ENCODE measurements at regions not wholly inside any gene's neighbourhood (a gene's known extent, or its start where the extent isn't known, plus 50 kb on each side); places are given as distances from the start of the nearest gene placed in this dataset.

- Histone ChIP-seq H3K4me3 (ENCODE audit: low read depth in 1 of 2, low read length in 1 of 2) (no peak overlapping the region), H3K4me1 (ENCODE audit: control insufficient read depth in 1 of 2, insufficient read depth in 1 of 2, low read depth in 1 of 2, low read length in 1 of 2) (no peaks in the 10 kb centered on the region), H3K36me3 (no peaks in the 10 kb centered on the region), H3K27ac (no peak overlapping the region), H3K27me3 (peaks cover 37% of the 10 kb centered on the region), H3K9me3 (no peaks in the 10 kb centered on the region)
- TF ChIP-seq, protein P1, sequence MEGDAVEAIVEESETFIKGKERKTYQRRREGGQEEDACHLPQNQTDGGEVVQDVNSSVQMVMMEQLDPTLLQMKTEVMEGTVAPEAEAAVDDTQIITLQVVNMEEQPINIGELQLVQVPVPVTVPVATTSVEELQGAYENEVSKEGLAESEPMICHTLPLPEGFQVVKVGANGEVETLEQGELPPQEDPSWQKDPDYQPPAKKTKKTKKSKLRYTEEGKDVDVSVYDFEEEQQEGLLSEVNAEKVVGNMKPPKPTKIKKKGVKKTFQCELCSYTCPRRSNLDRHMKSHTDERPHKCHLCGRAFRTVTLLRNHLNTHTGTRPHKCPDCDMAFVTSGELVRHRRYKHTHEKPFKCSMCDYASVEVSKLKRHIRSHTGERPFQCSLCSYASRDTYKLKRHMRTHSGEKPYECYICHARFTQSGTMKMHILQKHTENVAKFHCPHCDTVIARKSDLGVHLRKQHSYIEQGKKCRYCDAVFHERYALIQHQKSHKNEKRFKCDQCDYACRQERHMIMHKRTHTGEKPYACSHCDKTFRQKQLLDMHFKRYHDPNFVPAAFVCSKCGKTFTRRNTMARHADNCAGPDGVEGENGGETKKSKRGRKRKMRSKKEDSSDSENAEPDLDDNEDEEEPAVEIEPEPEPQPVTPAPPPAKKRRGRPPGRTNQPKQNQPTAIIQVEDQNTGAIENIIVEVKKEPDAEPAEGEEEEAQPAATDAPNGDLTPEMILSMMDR (IDR thresholded peaks at IDR 0.05), result no peak
These were observed 223.7 kb upstream of the RTL1 start for GRCh38 chr14:101127224-101127623.

GRCh38 chr14:101128478-101129321, 225.2 kb upstream of the RTL1 start:
- TF ChIP-seq, protein P1 (IDR thresholded peaks at IDR 0.05), result no peak
- Histone ChIP-seq H3K27ac (no peak overlapping the region), H3K36me3 (no peaks in the 10 kb centered on the region), H3K27me3 (peaks cover 39% of the 10 kb centered on the region), H3K4me1 (ENCODE audit: control insufficient read depth in 1 of 2, insufficient read depth in 1 of 2, low read depth in 1 of 2, low read length in 1 of 2) (no peaks in the 10 kb centered on the region), H3K4me3 (ENCODE audit: low read depth in 1 of 2, low read length in 1 of 2) (no peak overlapping the region), H3K9me3 (no peaks in the 10 kb centered on the region)

- Histone ChIP-seq H3K9me3 (no peaks in the 10 kb centered on the region), H3K27ac (no peak overlapping the region), H3K27me3 (peaks cover 48% of the 10 kb centered on the region), H3K36me3 (no peaks in the 10 kb centered on the region), H3K4me1 (ENCODE audit: control insufficient read depth in 1 of 2, insufficient read depth in 1 of 2, low read depth in 1 of 2, low read length in 1 of 2) (no peaks in the 10 kb centered on the region), H3K4me3 (ENCODE audit: low read depth in 1 of 2, low read length in 1 of 2) (no peak overlapping the region)
- TF ChIP-seq, protein P1 (IDR thresholded peaks at IDR 0.05), result no peak
These were observed 226.1 kb upstream of the RTL1 start for GRCh38 chr14:101129521-101130167.

- peaks cover 60% of the 10 kb centered on the region for H3K27me3 ChIP-seq
- TF ChIP-seq, protein P1 (IDR thresholded peaks at IDR 0.05), result no peak
- no peak overlapping the region for H3K27ac ChIP-seq
- no peak overlapping the region for H3K4me3 ChIP-seq (ENCODE audit: low read depth in 1 of 2, low read length in 1 of 2)
- H3K4me1 ChIP-seq (ENCODE audit: control insufficient read depth in 1 of 2, insufficient read depth in 1 of 2, low read depth in 1 of 2, low read length in 1 of 2), result no peaks in the 10 kb centered on the region
- no peaks in the 10 kb centered on the region for H3K36me3 ChIP-seq
- no peaks in the 10 kb centered on the region for H3K9me3 ChIP-seq
These were observed 227.3 kb upstream of the RTL1 start for GRCh38 chr14:101130861-101131260.

DNA sequence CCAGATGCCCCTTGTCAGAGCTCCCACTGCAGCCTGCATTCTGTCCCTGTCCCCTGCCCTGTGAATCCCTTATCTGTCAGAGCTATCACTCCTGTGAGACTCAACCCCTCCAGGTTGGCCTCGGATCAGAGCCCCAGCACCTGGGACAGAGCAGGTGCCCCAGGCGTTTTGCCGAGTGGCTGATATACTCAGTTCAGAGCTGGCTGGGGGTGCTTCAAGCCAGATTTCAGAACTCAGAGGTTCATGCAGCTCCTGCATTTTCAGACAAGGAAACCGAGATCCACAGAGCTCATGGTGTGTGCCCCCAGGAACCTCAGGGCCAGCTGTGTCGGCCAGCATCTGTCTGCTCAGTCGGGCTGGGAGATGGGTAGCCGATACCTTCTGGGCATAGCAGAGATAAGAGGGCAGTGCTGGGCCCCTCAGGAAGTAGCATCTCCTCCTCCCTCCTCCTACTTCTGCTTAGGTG, 228.0 kb upstream of the RTL1 start:
- Histone ChIP-seq H3K4me1 (ENCODE audit: control insufficient read depth in 1 of 2, insufficient read depth in 1 of 2, low read depth in 1 of 2, low read length in 1 of 2) (no peaks in the 10 kb centered on the region), H3K27me3 (peaks cover 62% of the 10 kb centered on the region), H3K27ac (no peak overlapping the region), H3K36me3 (no peaks in the 10 kb centered on the region), H3K4me3 (ENCODE audit: low read depth in 1 of 2, low read length in 1 of 2) (no peak overlapping the region), H3K9me3 (no peaks in the 10 kb centered on the region)
- TF ChIP-seq, protein P1 (IDR thresholded peaks at IDR 0.05), result no peak
